ENCODE measurements at regions not wholly inside any gene's neighbourhood (a gene's known extent, or its start where the extent isn't known, plus 50 kb on each side); places are given as distances from the start of the nearest gene placed in this dataset.

DNA sequence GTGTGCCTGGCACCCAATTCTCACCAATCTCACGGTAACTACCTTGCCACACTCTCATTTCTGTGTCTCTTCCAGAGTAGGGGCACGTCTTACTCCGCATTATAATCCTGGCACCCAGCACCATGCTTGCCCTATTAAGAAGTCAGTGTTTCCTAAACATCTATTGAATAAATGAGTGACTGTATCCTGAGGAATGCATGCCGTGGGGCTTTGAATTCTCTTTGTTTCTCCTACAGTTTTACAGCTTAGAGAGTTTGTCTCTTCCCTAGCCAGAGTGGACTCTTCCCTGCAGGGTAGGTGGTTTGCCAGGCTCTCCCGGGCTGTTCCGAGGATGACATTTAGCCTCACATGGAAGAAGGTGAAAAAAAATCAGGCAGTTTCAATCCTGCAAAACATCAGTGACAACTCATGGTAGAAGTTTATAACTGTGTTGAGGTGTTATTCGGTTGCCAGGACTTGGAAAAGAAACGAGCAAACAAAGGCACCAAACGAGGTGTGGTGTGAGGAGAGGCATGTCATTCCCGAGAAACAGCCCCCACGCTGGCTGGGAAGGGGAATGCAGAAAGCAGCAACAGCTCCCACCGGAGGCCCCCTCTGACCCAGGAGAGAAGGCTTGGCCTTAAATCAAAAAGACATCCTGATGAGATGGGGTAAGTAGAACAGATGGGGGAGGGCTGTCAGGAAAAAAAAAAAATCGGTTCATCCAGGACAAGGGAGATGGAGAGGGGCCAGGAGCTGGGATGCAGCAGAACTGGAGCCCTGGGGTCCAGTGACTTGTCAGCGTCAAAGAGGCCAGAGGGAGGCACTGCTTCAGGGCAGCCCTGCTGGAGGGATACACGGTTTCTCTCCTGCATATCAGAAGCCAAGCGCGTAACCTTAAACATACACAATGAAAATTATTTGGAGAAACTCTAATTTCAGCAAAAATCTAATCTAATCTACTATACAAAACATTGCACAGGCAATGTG, 168.4 kb upstream of the ARRDC4 start:
- H3K9me3 ChIP-seq (replicated peaks in 1 of 11) = no peaks in the 10 kb centered on the region
- no peak overlapping the region for H3K4me2 ChIP-seq
- H3K27me3 ChIP-seq = no peaks in the 10 kb centered on the region
- H3K4me3 ChIP-seq = no peak overlapping the region
- no peaks in the 10 kb centered on the region for H4K20me1 ChIP-seq
- no peak for TF ChIP-seq Cebpa-rat (IDR thresholded peaks at IDR 0.05)
- H3K9ac ChIP-seq = no peak overlapping the region
- no peak overlapping the region for H3K27ac ChIP-seq
- no peaks in the 10 kb centered on the region for H3K4me1 ChIP-seq
- H3K36me3 ChIP-seq = no peaks in the 10 kb centered on the region

DNA sequence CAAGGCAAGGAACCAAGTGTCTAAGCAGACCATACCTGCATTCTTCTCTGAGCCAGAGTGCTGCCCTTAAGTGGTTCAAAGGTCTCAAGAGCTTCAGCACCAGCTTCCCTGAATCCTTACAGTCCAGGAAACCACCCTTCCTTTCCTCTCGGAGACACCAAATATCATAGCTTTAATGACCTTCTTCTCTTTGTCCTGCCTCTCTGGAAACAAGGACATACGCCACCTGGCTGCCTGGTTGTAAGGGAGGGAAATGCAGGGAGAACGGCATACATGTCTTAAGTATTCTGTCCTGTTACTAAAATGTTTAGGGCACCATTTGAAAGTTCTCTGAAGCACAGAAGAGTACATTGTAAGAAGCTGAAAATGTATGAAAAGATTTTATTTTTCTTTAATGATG, 155.6 kb upstream of the ARRDC4 start:
- Histone ChIP-seq H3K4me1 (no peaks in the 10 kb centered on the region), H3K27ac (no peak overlapping the region), H3K4me3 (no peak overlapping the region), H3K4me2 (no peak overlapping the region), H3K9me3 (replicated peaks in 1 of 11) (0 out of 22 replicates have a peak, but pooled peaks cover 0 to under 1% (median 0%) of the 10 kb centered on the region in 11 experiments), H4K20me1 (no peaks in the 10 kb centered on the region), H3K9ac (no peak overlapping the region), H3K36me3 (no peaks in the 10 kb centered on the region), H3K27me3 (no peaks in the 10 kb centered on the region)
- no peak for TF ChIP-seq Cebpa-rat (IDR thresholded peaks at IDR 0.05)

DNA sequence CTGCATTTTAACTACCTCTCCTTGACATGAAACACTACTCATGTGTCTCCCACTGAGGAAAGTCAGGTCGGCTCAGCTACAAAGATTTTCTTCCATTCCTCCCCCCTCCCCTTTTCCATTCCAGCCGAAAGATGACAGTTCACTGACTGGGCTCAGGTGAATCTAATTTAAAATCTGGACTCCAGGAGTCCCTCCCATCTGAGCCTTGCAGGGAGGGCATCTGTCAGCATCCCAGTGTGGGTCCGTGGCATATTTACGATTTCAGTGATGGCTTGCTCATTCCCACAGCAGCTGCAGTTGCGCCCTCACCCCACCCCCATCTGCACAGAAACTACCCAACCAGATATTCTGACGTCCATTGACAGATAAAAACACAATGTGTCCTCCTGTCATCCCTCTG, 153.7 kb upstream of the ARRDC4 start:
- no peak overlapping the region for H3K4me3 ChIP-seq
- no peaks in the 10 kb centered on the region for H4K20me1 ChIP-seq
- H3K4me2 ChIP-seq = no peak overlapping the region
- H3K27me3 ChIP-seq = no peaks in the 10 kb centered on the region
- H3K9ac ChIP-seq = no peak overlapping the region
- H3K27ac ChIP-seq = no peak overlapping the region
- H3K36me3 ChIP-seq = no peaks in the 10 kb centered on the region
- no peak for TF ChIP-seq Cebpa-rat (IDR thresholded peaks at IDR 0.05)
- H3K9me3 ChIP-seq (replicated peaks in 1 of 11) = peaks cover 0 to 19% (median 5%) of the 10 kb centered on the region in 11 experiments; a peak in 6 of 22 replicates
- no peaks in the 10 kb centered on the region for H3K4me1 ChIP-seq

DNA sequence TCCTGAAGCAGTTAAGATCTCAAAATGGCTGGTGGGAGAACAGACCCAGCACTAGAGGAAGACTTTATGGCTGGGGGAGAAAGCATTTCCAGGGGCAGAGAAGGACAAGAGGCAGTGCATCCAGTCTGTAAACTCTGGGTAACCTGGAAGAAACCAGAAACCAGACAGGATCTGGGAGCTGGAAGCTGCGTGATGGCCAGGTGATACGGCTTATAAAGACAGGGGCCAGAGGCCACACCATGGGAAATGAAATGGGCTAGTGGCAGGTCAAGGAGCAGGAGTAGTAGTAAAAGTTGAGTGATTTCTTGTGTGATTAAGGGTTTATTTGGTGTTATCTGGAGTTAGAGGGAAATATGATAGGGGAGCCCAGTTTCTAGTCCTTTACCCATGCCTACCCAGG, 144.7 kb upstream of the ARRDC4 start:
- Histone ChIP-seq H4K20me1 (no peaks in the 10 kb centered on the region), H3K4me1 (peaks cover 0 to 10% (median 8%) of the 10 kb centered on the region in 10 experiments; a peak in 11 of 20 replicates), H3K4me2 (no peak overlapping the region), H3K36me3 (no peaks in the 10 kb centered on the region), H3K27me3 (no peaks in the 10 kb centered on the region), H3K27ac (no peak overlapping the region), H3K9me3 (replicated peaks in 1 of 11) (peaks cover 0 to 12% (median 5%) of the 10 kb centered on the region in 11 experiments; a peak in 8 of 22 replicates), H3K4me3 (no peak overlapping the region), H3K9ac (no peak overlapping the region)
- TF ChIP-seq Cebpa-rat (IDR thresholded peaks at IDR 0.05) = no peak

DNA sequence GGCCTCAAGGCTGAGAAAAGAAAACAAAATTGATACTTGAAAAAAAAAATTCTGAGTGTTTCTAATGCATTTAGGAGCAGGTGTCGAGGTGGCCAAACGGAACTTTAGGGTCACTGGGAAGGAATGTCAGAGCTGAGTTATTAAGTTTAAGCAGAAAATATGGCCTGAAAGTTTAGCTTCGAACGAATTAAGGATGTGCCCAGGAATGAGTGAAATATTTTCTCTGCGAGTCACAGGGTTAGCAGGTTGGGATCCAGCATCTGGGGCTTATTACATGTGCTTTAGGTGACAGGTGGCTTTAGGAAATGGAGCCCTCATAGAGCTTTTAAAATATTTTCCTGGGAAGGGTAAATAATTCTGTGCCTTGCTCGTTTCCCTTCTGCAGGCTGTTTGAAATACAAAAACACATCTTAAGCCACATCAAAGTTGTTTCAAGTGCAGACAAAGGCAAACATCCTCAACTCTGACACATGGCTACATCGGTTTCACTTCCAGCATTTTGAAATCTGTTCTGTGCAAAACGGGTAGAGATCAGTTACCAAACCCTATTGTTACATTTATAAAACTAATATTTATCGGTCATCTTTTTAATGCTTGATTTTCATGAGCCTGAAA, 143.1 kb upstream of the ARRDC4 start:
- no peaks in the 10 kb centered on the region for H4K20me1 ChIP-seq
- H3K4me1 ChIP-seq = peaks cover 0 to 10% (median 8%) of the 10 kb centered on the region in 10 experiments; a peak in 11 of 20 replicates
- H3K4me2 ChIP-seq = peak overlapping the region; percentile 1 to 41 (median 21); a peak in 17 of 22 replicates
- peaks cover 0 to 4% (median 0%) of the 10 kb centered on the region in 11 experiments; a peak in 2 of 22 replicates for H3K9me3 ChIP-seq (replicated peaks in 1 of 11)
- no peak overlapping the region for H3K9ac ChIP-seq
- no peak overlapping the region for H3K27ac ChIP-seq
- no peaks in the 10 kb centered on the region for H3K36me3 ChIP-seq
- no peak for TF ChIP-seq Cebpa-rat (IDR thresholded peaks at IDR 0.05)
- no peaks in the 10 kb centered on the region for H3K27me3 ChIP-seq
- no peak overlapping the region for H3K4me3 ChIP-seq

DNA sequence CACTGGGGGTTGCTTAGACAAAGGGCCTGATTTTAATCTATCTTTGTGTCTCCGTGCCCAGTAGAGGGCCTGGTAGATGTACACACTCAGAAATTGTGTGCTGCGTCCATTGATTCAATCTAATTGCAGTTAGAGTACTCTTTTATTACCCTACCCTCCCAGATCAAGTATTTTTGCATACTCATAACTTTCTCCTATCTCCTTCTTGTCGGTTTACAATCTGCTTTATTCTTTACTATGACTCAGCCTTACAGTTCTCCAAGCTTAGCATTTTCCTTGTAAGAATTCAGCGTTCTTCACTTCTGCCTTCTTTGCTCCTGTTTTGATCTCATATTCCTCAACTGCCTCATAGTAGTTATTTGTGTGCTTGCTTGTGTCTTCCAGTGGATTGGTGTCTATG, 124.5 kb upstream of the ARRDC4 start:
- Histone ChIP-seq H3K4me1 (no peaks in the 10 kb centered on the region), H3K27me3 (no peaks in the 10 kb centered on the region), H3K27ac (no peak overlapping the region), H3K9me3 (replicated peaks in 1 of 11) (peaks cover 0 to 10% (median 0%) of the 10 kb centered on the region in 11 experiments; a peak in 5 of 22 replicates), H3K9ac (no peak overlapping the region), H3K4me2 (no peak overlapping the region), H3K4me3 (no peak overlapping the region), H4K20me1 (no peaks in the 10 kb centered on the region), H3K36me3 (no peaks in the 10 kb centered on the region)
- no peak for TF ChIP-seq Cebpa-rat (IDR thresholded peaks at IDR 0.05)

DNA sequence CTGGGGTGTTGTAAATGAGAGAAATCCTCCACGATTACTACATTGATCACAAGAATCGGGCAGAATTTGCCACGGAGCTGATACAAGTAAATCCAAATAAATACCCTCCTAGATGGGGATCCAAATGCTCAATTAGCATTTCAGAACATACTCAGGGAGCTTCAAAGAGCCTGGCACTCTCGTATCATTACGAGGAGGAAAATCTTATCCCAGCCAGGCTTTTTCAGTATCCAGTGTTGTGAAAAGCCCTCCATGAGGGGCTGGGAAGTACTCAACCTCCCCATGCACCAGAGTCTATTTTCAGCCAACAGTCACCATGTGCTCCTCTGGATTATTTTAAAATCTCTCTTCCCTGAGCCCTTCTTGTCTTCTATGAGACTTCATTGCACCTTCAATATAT, 122.6 kb upstream of the ARRDC4 start:
- no peak overlapping the region for H3K4me3 ChIP-seq
- peaks cover 0 to 9% (median 0%) of the 10 kb centered on the region in 11 experiments; a peak in 5 of 22 replicates for H3K9me3 ChIP-seq (replicated peaks in 1 of 11)
- TF ChIP-seq Cebpa-rat (IDR thresholded peaks at IDR 0.05) = no peak
- no peak overlapping the region for H3K4me2 ChIP-seq
- no peaks in the 10 kb centered on the region for H3K36me3 ChIP-seq
- H3K4me1 ChIP-seq = no peaks in the 10 kb centered on the region
- no peaks in the 10 kb centered on the region for H3K27me3 ChIP-seq
- no peak overlapping the region for H3K27ac ChIP-seq
- H4K20me1 ChIP-seq = no peaks in the 10 kb centered on the region
- no peak overlapping the region for H3K9ac ChIP-seq

DNA sequence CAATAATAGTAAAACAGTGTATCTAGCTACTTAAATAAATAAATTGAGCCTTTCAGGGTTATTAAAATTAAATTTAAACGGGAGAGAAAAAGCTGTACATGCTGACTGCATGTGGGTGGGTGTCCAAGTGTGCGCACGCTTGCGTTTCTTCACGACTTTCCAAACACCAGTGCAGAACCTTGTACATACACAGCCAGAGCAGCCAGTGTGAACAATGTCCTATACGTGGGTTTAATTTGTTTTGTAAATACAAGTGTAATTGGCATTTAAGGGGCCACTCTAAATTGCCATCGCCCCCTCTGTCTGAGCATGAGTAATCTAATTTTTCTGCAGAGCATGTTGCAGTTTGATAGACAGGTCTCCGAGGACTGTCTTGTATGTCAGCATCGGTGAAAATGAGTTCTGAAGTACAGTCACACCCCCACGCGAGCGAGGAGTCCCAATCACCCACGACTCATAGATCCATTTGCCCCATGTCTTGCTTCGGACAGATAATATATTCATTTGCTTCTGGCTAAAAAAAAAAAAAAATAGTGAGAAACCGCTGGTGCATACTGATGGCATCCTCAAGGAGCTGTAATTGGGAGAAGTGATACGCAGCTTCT, 121.8 kb upstream of the ARRDC4 start:
- Histone ChIP-seq H3K27me3 (no peaks in the 10 kb centered on the region), H3K4me2 (no peak overlapping the region), H4K20me1 (no peaks in the 10 kb centered on the region), H3K4me3 (no peak overlapping the region), H3K36me3 (no peaks in the 10 kb centered on the region), H3K27ac (no peak overlapping the region), H3K9me3 (replicated peaks in 1 of 11) (peaks cover 0 to 2% (median 0%) of the 10 kb centered on the region in 11 experiments; a peak in 5 of 22 replicates), H3K9ac (no peak overlapping the region), H3K4me1 (0 out of 20 replicates have a peak, but pooled peaks cover 0 to under 1% (median 0%) of the 10 kb centered on the region in 10 experiments)
- TF ChIP-seq Cebpa-rat (IDR thresholded peaks at IDR 0.05) = no peak

DNA sequence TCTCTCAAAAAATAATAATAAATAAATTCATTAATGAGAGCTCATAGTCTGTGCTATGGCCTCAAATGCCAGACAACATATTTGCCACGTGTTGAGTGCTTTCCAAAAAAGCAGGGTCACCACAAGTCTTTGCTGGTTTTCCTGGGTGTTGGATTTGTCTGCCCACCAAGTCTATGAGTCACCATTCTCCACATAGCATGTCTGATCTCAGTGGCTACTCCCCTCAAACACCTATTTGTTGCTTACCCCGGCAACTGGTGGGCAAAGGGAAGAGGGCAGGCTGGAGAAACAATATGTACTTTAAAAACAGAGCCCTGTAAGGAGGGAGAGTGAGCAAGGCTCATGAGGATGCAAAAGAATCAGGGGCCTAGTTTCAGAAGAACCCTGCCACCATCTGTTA, 120.0 kb upstream of the ARRDC4 start:
- no peaks in the 10 kb centered on the region for H3K27me3 ChIP-seq
- H3K4me2 ChIP-seq = no peak overlapping the region
- no peaks in the 10 kb centered on the region for H4K20me1 ChIP-seq
- H3K4me3 ChIP-seq = no peak overlapping the region
- no peak for TF ChIP-seq Cebpa-rat (IDR thresholded peaks at IDR 0.05)
- H3K9ac ChIP-seq = no peak overlapping the region
- H3K36me3 ChIP-seq = no peaks in the 10 kb centered on the region
- no peak overlapping the region for H3K27ac ChIP-seq
- peaks cover 0 to 8% (median 0%) of the 10 kb centered on the region in 10 experiments; a peak in 4 of 20 replicates for H3K4me1 ChIP-seq
- H3K9me3 ChIP-seq (replicated peaks in 1 of 11) = no peaks in the 10 kb centered on the region

All from BLaER1 treated with 17β-estradiol and CSF1 and Interleukin-3, amounts not matched to agents 10 nM and 100 nM (cell line).